ENCODE measurements at regions not wholly inside any gene's neighbourhood (a gene's known extent, or its start where the extent isn't known, plus 50 kb on each side); places are given as distances from the start of the nearest gene placed in this dataset.
A peak's percentile ranks its signal among the peaks of the same experiment; 100 is the strongest.

GRCh38 chr6:137772541-137773250 lies 94.4 kb upstream of the TNFAIP3 start:
- H3K36me3 ChIP-seq (ENCODE audit: control insufficient read depth, insufficient read depth, low read length) = no peaks in the 10 kb centered on the region
- H3K4me1 ChIP-seq (ENCODE audit: control insufficient read depth, extremely low read depth, insufficient read depth, low read length) = peaks cover 6% of the 10 kb centered on the region
- no peak overlapping the region for H2AFZ ChIP-seq (ENCODE audit: low read length)
- TF ChIP-seq EZH2 (IDR thresholded peaks at IDR 0.05; ENCODE audit: low read length, missing control alignments) (no peak), CTCF (conservative IDR thresholded peaks at IDR 0.05 in 1 of 2, IDR thresholded peaks at IDR 0.05 in 1 of 2; ENCODE audit: low read depth in 1 of 2, low read length in 2 of 2) (no peak)
- H3K9ac ChIP-seq (ENCODE audit: insufficient read depth, low read length) = no peak overlapping the region
- H4K20me1 ChIP-seq (ENCODE audit: control insufficient read depth, extremely low read depth, insufficient read depth, low read length) = no peaks in the 10 kb centered on the region
- no peaks in the 10 kb centered on the region for H3K27me3 ChIP-seq (ENCODE audit: control insufficient read depth, insufficient read depth, low read length)
- H3K9me3 ChIP-seq (ENCODE audit: control insufficient read depth, insufficient read depth, low read depth, low read length) = no peaks in the 10 kb centered on the region
- no peak for DNase-seq (ENCODE audit: low read depth in 2 of 2)
- no peak overlapping the region for H3K4me2 ChIP-seq (ENCODE audit: extremely low read depth, insufficient read depth, low read length)
- no peaks in the 10 kb centered on the region for H3K79me2 ChIP-seq (ENCODE audit: control insufficient read depth, insufficient read depth, low read length)
- H3K4me3 ChIP-seq (replicated peaks in 1 of 4; ENCODE audit: control extremely low read depth in 1 of 4, insufficient read depth in 1 of 4, low read depth in 3 of 4, low read length in 4 of 4) = no peak overlapping the region
- no peak overlapping the region for H3K27ac ChIP-seq (ENCODE audit: insufficient read depth, low read length)

- Histone ChIP-seq H4K20me1 (ENCODE audit: control insufficient read depth, extremely low read depth, insufficient read depth, low read length) (no peaks in the 10 kb centered on the region), H3K4me2 (ENCODE audit: extremely low read depth, insufficient read depth, low read length) (no peak overlapping the region), H3K4me1 (ENCODE audit: control insufficient read depth, extremely low read depth, insufficient read depth, low read length) (peaks cover 7% of the 10 kb centered on the region), H3K4me3 (replicated peaks in 1 of 4; ENCODE audit: control extremely low read depth in 1 of 4, insufficient read depth in 1 of 4, low read depth in 3 of 4, low read length in 4 of 4) (no peak overlapping the region), H3K27me3 (ENCODE audit: control insufficient read depth, insufficient read depth, low read length) (no peaks in the 10 kb centered on the region), H3K9me3 (ENCODE audit: control insufficient read depth, insufficient read depth, low read depth, low read length) (no peaks in the 10 kb centered on the region), H3K27ac (ENCODE audit: insufficient read depth, low read length) (no peak overlapping the region), H2AFZ (ENCODE audit: low read length) (no peak overlapping the region), H3K36me3 (ENCODE audit: control insufficient read depth, insufficient read depth, low read length) (no peaks in the 10 kb centered on the region), H3K79me2 (ENCODE audit: control insufficient read depth, insufficient read depth, low read length) (no peaks in the 10 kb centered on the region), H3K9ac (ENCODE audit: insufficient read depth, low read length) (no peak overlapping the region)
- DNase-seq (ENCODE audit: low read depth in 2 of 2) = no peak
- TF ChIP-seq CTCF (conservative IDR thresholded peaks at IDR 0.05 in 1 of 2, IDR thresholded peaks at IDR 0.05 in 1 of 2; ENCODE audit: low read depth in 1 of 2, low read length in 2 of 2) = no peak
- no peak for TF ChIP-seq EZH2 (IDR thresholded peaks at IDR 0.05; ENCODE audit: low read length, missing control alignments)
Measured at GRCh38 chr6:137775227-137775626, 91.8 kb upstream of the TNFAIP3 start.

GRCh38 chr6:137775720-137776119 lies 91.3 kb upstream of the TNFAIP3 start:
- Histone ChIP-seq H3K36me3 (ENCODE audit: control insufficient read depth, insufficient read depth, low read length) (no peaks in the 10 kb centered on the region), H3K9ac (ENCODE audit: insufficient read depth, low read length) (no peak overlapping the region), H3K4me1 (ENCODE audit: control insufficient read depth, extremely low read depth, insufficient read depth, low read length) (peaks cover 10% of the 10 kb centered on the region), H2AFZ (ENCODE audit: low read length) (no peak overlapping the region), H3K27ac (ENCODE audit: insufficient read depth, low read length) (no peak overlapping the region), H4K20me1 (ENCODE audit: control insufficient read depth, extremely low read depth, insufficient read depth, low read length) (no peaks in the 10 kb centered on the region), H3K27me3 (ENCODE audit: control insufficient read depth, insufficient read depth, low read length) (no peaks in the 10 kb centered on the region), H3K4me3 (replicated peaks in 1 of 4; ENCODE audit: control extremely low read depth in 1 of 4, insufficient read depth in 1 of 4, low read depth in 3 of 4, low read length in 4 of 4) (no peak overlapping the region), H3K4me2 (ENCODE audit: extremely low read depth, insufficient read depth, low read length) (no peak overlapping the region), H3K9me3 (ENCODE audit: control insufficient read depth, insufficient read depth, low read depth, low read length) (no peaks in the 10 kb centered on the region), H3K79me2 (ENCODE audit: control insufficient read depth, insufficient read depth, low read length) (no peaks in the 10 kb centered on the region)
- peak in 1 of 2 donors; percentile 14 for DNase-seq (ENCODE audit: low read depth in 2 of 2)
- TF ChIP-seq CTCF (conservative IDR thresholded peaks at IDR 0.05 in 1 of 2, IDR thresholded peaks at IDR 0.05 in 1 of 2; ENCODE audit: low read depth in 1 of 2, low read length in 2 of 2) = no peak
- no peak for TF ChIP-seq EZH2 (IDR thresholded peaks at IDR 0.05; ENCODE audit: low read length, missing control alignments)
